ENCODE measurements at regions not wholly inside any gene's neighbourhood (a gene's known extent, or its start where the extent isn't known, plus 50 kb on each side); places are given as distances from the start of the nearest gene placed in this dataset.

GRCh38 chr20:5401277-5401875 is 84.6 kb upstream of the PROKR2 start:
- peaks cover 2 to 8% (median 5%) of the 10 kb centered on the region in 3 donors for H3K27me3 Mint-ChIP-seq (ENCODE audit: low read depth in 3 of 3)
- Histone ChIP-seq H3K27me3 (ENCODE audit: control insufficient read depth in 2 of 2, insufficient read depth in 2 of 2, low read length in 2 of 2) (no peaks in the 10 kb centered on the region), H3K79me2 (ENCODE audit: insufficient read depth, low read length) (no peaks in the 10 kb centered on the region), H3K27ac (ENCODE audit: low read depth in 1 of 2, low read length in 2 of 2) (no peak overlapping the region), H3K4me1 (ENCODE audit: control insufficient read depth in 1 of 2, insufficient read depth in 2 of 2, low read length in 2 of 2) (no peaks in the 10 kb centered on the region), H2AFZ (ENCODE audit: insufficient read depth, low read depth, low read length, poor library complexity, severe bottlenecking) (no peak overlapping the region), H3K9ac (ENCODE audit: insufficient read depth, low read length, poor library complexity, severe bottlenecking) (no peak overlapping the region), H3K36me3 (replicated peaks in 1 of 2; ENCODE audit: control insufficient read depth in 1 of 2, insufficient read depth in 2 of 2, low read length in 2 of 2) (no peaks in the 10 kb centered on the region), H3K4me2 (replicated peaks; ENCODE audit: extremely low read depth, low read length, poor library complexity, severe bottlenecking) (no peak overlapping the region), H4K20me1 (ENCODE audit: insufficient read depth, low read length) (no peaks in the 10 kb centered on the region), H3K9me3 (replicated peaks in 1 of 2; ENCODE audit: control insufficient read depth in 1 of 2, insufficient read depth in 1 of 2, low read length in 2 of 2) (peaks cover 0 to 4% of the 10 kb centered on the region in 2 donors), H3K4me3 (replicated peaks in 1 of 3; ENCODE audit: low read depth in 2 of 3, low read length in 3 of 3) (no peak overlapping the region)
- no peaks in the 10 kb centered on the region for H3K4me1 Mint-ChIP-seq
- H3K27ac Mint-ChIP-seq, result no peak overlapping the region
- intact Hi-C loops (cut with micrococcal nuclease), result no loop called here
- H3K36me3 Mint-ChIP-seq, result no peaks in the 10 kb centered on the region
- no peak overlapping the region for H3K4me3 Mint-ChIP-seq
- TF ChIP-seq CTCF (IDR thresholded peaks at IDR 0.05), result no peak
- no peak for DNase-seq
- H3K9me3 Mint-ChIP-seq, result peaks cover 0 to 11% (median 2%) of the 10 kb centered on the region in 7 donors
- no CpG with 5 or more reads among the region's 2 CpGs for WGBS (ENCODE audit: insufficient coverage)

GRCh38 chr20:5400164-5400762 is 83.5 kb upstream of the PROKR2 start:
- Histone ChIP-seq H3K9me3 (replicated peaks in 1 of 2; ENCODE audit: control insufficient read depth in 1 of 2, insufficient read depth in 1 of 2, low read length in 2 of 2) (peaks cover 0 to 4% of the 10 kb centered on the region in 2 donors), H3K4me2 (replicated peaks; ENCODE audit: extremely low read depth, low read length, poor library complexity, severe bottlenecking) (no peak overlapping the region), H4K20me1 (ENCODE audit: insufficient read depth, low read length) (no peaks in the 10 kb centered on the region), H3K79me2 (ENCODE audit: insufficient read depth, low read length) (no peaks in the 10 kb centered on the region), H3K4me3 (replicated peaks in 1 of 3; ENCODE audit: low read depth in 2 of 3, low read length in 3 of 3) (no peak overlapping the region), H3K36me3 (replicated peaks in 1 of 2; ENCODE audit: control insufficient read depth in 1 of 2, insufficient read depth in 2 of 2, low read length in 2 of 2) (no peaks in the 10 kb centered on the region), H3K9ac (ENCODE audit: insufficient read depth, low read length, poor library complexity, severe bottlenecking) (no peak overlapping the region), H3K27me3 (ENCODE audit: control insufficient read depth in 2 of 2, insufficient read depth in 2 of 2, low read length in 2 of 2) (no peaks in the 10 kb centered on the region), H3K27ac (ENCODE audit: low read depth in 1 of 2, low read length in 2 of 2) (no peak overlapping the region), H2AFZ (ENCODE audit: insufficient read depth, low read depth, low read length, poor library complexity, severe bottlenecking) (no peak overlapping the region), H3K4me1 (ENCODE audit: control insufficient read depth in 1 of 2, insufficient read depth in 2 of 2, low read length in 2 of 2) (no peaks in the 10 kb centered on the region)
- intact Hi-C loops (cut with micrococcal nuclease), result no loop called here
- Mint-ChIP-seq H3K27me3 (ENCODE audit: low read depth in 3 of 3) (peaks cover 1 to 8% (median 7%) of the 10 kb centered on the region in 3 donors), H3K4me3 (no peak overlapping the region), H3K4me1 (no peaks in the 10 kb centered on the region), H3K27ac (no peak overlapping the region), H3K9me3 (peaks cover 0 to 9% (median 2%) of the 10 kb centered on the region in 7 donors), H3K36me3 (no peaks in the 10 kb centered on the region)
- TF ChIP-seq CTCF (IDR thresholded peaks at IDR 0.05), result no peak
- WGBS (ENCODE audit: insufficient coverage), result 33% methylated on average over 1 of the region's 1 CpG
- no peak for DNase-seq
